ENCODE measurements at regions not wholly inside any gene's neighbourhood (a gene's known extent, or its start where the extent isn't known, plus 50 kb on each side); places are given as distances from the start of the nearest gene placed in this dataset.
"Not testable (repeated sequence)": the region's sequence is repeated elsewhere in the genome, so short reads cannot be mapped to it uniquely, and the experiment has no call there.

- Histone ChIP-seq H2AFZ (ENCODE audit: low read length) (no peak overlapping the region), H3K4me2 (ENCODE audit: insufficient read depth, low read length) (no peak overlapping the region), H3K36me3 (ENCODE audit: insufficient read depth, low read length) (no peaks in the 10 kb centered on the region), H3K9me3 (ENCODE audit: low read depth, low read length) (no peaks in the 10 kb centered on the region), H3K4me1 (ENCODE audit: insufficient read depth, low read length) (no peaks in the 10 kb centered on the region), H4K20me1 (ENCODE audit: insufficient read depth, low read length) (no peaks in the 10 kb centered on the region), H3K4me3 (ENCODE audit: insufficient read depth, low read length) (no peak overlapping the region), H3K27me3 (ENCODE audit: insufficient read depth, low read length) (no peaks in the 10 kb centered on the region), H3K27ac (ENCODE audit: low read depth, low read length) (no peak overlapping the region), H3K79me2 (ENCODE audit: insufficient read depth, low read length) (no peaks in the 10 kb centered on the region)
- no peak for DNase-seq (ENCODE audit: insufficient read length, low spot score, missing footprints)
- TF ChIP-seq CTCF (IDR thresholded peaks at IDR 0.05; ENCODE audit: extremely low read depth, low read depth, low read length), result no peak
These were observed 116.5 kb downstream of the TTC6 start for GRCh38 chr14:37711831-37712475.

- H2AFZ ChIP-seq (ENCODE audit: low read length); H3K27me3 ChIP-seq (ENCODE audit: insufficient read depth, low read length); DNase-seq (ENCODE audit: insufficient read length, low spot score, missing footprints); H3K9me3 ChIP-seq (ENCODE audit: low read depth, low read length); H3K4me3 ChIP-seq (ENCODE audit: insufficient read depth, low read length); H3K36me3 ChIP-seq (ENCODE audit: insufficient read depth, low read length); H4K20me1 ChIP-seq (ENCODE audit: insufficient read depth, low read length); H3K27ac ChIP-seq (ENCODE audit: low read depth, low read length); H3K4me2 ChIP-seq (ENCODE audit: insufficient read depth, low read length); H3K79me2 ChIP-seq (ENCODE audit: insufficient read depth, low read length); H3K4me1 ChIP-seq (ENCODE audit: insufficient read depth, low read length): not testable (repeated sequence)
These were observed 117.0 kb downstream of the TTC6 start for GRCh38 chr14:37712476-37712860.

- no peak overlapping the region for H3K4me2 ChIP-seq (ENCODE audit: insufficient read depth, low read length)
- no peaks in the 10 kb centered on the region for H3K36me3 ChIP-seq (ENCODE audit: insufficient read depth, low read length)
- TF ChIP-seq CTCF (IDR thresholded peaks at IDR 0.05; ENCODE audit: extremely low read depth, low read depth, low read length), result no peak
- no peaks in the 10 kb centered on the region for H3K9me3 ChIP-seq (ENCODE audit: low read depth, low read length)
- no peaks in the 10 kb centered on the region for H3K27me3 ChIP-seq (ENCODE audit: insufficient read depth, low read length)
- H3K4me1 ChIP-seq (ENCODE audit: insufficient read depth, low read length), result no peaks in the 10 kb centered on the region
- no peaks in the 10 kb centered on the region for H4K20me1 ChIP-seq (ENCODE audit: insufficient read depth, low read length)
- DNase-seq (ENCODE audit: insufficient read length, low spot score, missing footprints), result no peak
- no peak overlapping the region for H3K4me3 ChIP-seq (ENCODE audit: insufficient read depth, low read length)
- no peak overlapping the region for H2AFZ ChIP-seq (ENCODE audit: low read length)
- H3K79me2 ChIP-seq (ENCODE audit: insufficient read depth, low read length), result no peaks in the 10 kb centered on the region
- H3K27ac ChIP-seq (ENCODE audit: low read depth, low read length), result no peak overlapping the region
These were observed 117.6 kb downstream of the TTC6 start for GRCh38 chr14:37712976-37713431.

- no peak for DNase-seq (ENCODE audit: insufficient read length, low spot score, missing footprints)
- no peaks in the 10 kb centered on the region for H3K79me2 ChIP-seq (ENCODE audit: insufficient read depth, low read length)
- no peak for TF ChIP-seq CTCF (IDR thresholded peaks at IDR 0.05; ENCODE audit: extremely low read depth, low read depth, low read length)
These were observed 124.7 kb downstream of the TTC6 start for GRCh38 chr14:37720131-37720530.

More at GRCh38 chr14:37720131-37720530, 124.7 kb downstream of the TTC6 start:
- no peaks in the 10 kb centered on the region for H3K9me3 ChIP-seq (ENCODE audit: low read depth, low read length)
- H3K36me3 ChIP-seq (ENCODE audit: insufficient read depth, low read length), result no peaks in the 10 kb centered on the region
- no peak overlapping the region for H2AFZ ChIP-seq (ENCODE audit: low read length)
- H4K20me1 ChIP-seq (ENCODE audit: insufficient read depth, low read length), result no peaks in the 10 kb centered on the region
- no peak overlapping the region for H3K27ac ChIP-seq (ENCODE audit: low read depth, low read length)
- H3K4me2 ChIP-seq (ENCODE audit: insufficient read depth, low read length), result no peak overlapping the region
- no peaks in the 10 kb centered on the region for H3K27me3 ChIP-seq (ENCODE audit: insufficient read depth, low read length)
- H3K4me3 ChIP-seq (ENCODE audit: insufficient read depth, low read length), result no peak overlapping the region
- H3K4me1 ChIP-seq (ENCODE audit: insufficient read depth, low read length), result no peaks in the 10 kb centered on the region
